ENCODE measurements at regions not wholly inside any gene's neighbourhood (a gene's known extent, or its start where the extent isn't known, plus 50 kb on each side); places are given as distances from the start of the nearest gene placed in this dataset.
"Not testable (repeated sequence)": the region's sequence is repeated elsewhere in the genome, so short reads cannot be mapped to it uniquely, and the experiment has no call there.

GRCh38 chr4:160347197-160347596 is 1244.3 kb downstream of the RAPGEF2 start:
- no peak for DNase-seq (ENCODE audit: low read depth)

GRCh38 chr4:160350944-160351343 is 1248.1 kb downstream of the RAPGEF2 start:
- no peak for DNase-seq (ENCODE audit: low read depth)

GRCh38 chr4:160352637-160353036 is 1249.8 kb downstream of the RAPGEF2 start:
- no peak for DNase-seq (ENCODE audit: low read depth)

DNA sequence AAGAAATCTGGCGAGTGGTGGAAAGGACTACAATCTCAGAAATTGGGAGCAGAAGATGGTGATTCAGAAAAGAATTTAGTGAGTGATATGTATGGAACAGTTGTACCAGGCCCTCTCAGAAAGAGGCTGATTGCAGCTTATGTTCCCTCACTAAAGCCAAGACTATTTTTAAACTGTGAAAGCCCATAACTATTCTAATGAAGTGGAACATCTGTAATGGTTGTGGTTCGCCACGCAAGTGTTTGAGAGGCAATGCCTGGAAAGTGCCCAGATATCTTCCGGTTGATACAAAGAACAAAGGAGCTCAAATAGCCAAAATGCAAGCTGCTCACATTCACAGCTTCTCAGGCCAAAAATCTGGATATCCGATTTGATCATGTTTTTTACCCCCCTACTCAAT is 1250.7 kb downstream of the RAPGEF2 start:
- peak; percentile 1 for DNase-seq (ENCODE audit: low read depth)

- no peak for DNase-seq (ENCODE audit: low read depth)
Measured at GRCh38 chr4:160362478-160362877, 1259.6 kb downstream of the RAPGEF2 start.

DNA sequence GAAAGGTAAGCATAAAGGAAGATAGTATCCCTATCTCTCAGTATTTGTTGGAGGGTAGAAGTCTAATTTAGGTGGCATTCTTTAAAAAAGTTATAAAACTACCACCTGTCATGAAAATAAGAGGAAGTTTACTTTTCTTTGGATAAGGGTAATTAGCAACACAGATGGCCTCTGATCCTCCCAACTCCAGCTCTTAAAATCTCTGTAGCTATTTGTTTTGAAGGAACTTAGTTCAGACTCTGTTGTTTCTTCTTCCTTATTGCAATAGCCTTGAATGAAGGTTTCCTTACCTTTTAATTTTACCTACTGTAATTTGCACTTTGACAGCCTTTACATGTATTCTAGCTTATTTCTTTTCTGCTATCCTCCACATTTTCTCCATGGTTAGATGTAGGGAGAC is 1261.3 kb downstream of the RAPGEF2 start:
- no peak for DNase-seq (ENCODE audit: low read depth)

- DNase-seq (ENCODE audit: low read depth): not testable (repeated sequence)
Measured at GRCh38 chr4:160364665-160365064, 1261.8 kb downstream of the RAPGEF2 start.

GRCh38 chr4:160365383-160365782 is 1262.5 kb downstream of the RAPGEF2 start:
- DNase-seq (ENCODE audit: low read depth): not testable (repeated sequence)

- peak; percentile 48 for DNase-seq (ENCODE audit: low read depth)
Measured at GRCh38 chr4:160370046-160370445, 1267.2 kb downstream of the RAPGEF2 start.

GRCh38 chr4:160371446-160371845 is 1268.6 kb downstream of the RAPGEF2 start:
- no peak for DNase-seq (ENCODE audit: low read depth)

DNA sequence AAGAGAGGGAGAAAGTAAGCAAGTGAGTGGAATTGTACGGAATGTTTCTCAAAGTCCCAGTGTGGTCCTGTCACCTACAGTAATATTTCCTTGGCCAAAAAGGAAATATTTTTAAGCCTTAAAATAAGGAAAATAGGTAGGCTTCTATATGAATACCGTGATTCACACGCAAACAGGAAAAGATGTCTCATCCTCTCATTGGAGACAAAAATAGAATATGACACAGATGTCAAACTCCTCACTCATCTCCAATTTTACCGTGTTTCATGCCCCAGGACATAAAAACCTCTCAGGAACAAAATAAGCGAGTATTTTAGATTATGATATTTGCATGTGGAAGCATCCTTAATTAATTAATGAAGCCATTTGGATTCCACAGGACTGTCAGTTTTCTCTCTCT is 1269.5 kb downstream of the RAPGEF2 start:
- DNase-seq (ENCODE audit: low read depth): no peak

DNA sequence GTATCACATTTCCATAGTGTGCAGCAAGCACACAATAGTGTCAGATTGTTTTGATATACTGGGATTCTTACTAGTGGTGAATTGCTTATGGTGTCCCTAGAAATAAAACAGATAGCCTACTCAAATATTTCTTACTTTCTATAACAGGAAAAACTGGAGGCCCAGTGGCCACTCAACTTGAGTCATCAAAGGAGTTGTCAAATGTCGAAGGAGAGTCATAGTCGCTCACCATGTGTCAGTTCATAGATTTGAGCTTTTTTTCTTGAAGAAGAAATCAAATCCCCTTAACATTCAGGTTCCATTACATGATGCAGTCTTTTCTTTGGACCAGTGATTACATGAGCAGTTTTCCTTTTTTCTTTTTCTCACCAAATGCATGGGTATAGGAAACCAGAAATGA is 1271.0 kb downstream of the RAPGEF2 start:
- no peak for DNase-seq (ENCODE audit: low read depth)

- peak; percentile 3 for DNase-seq (ENCODE audit: low read depth)
Measured at GRCh38 chr4:160375772-160376452, 1273.0 kb downstream of the RAPGEF2 start.

- no peak for DNase-seq (ENCODE audit: low read depth)
Measured at GRCh38 chr4:160386846-160387245, 1284.0 kb downstream of the RAPGEF2 start.

GRCh38 chr4:160399826-160400225 is 1296.9 kb downstream of the RAPGEF2 start:
- no peak for DNase-seq (ENCODE audit: low read depth)

GRCh38 chr4:160403081-160403480 is 1300.2 kb downstream of the RAPGEF2 start:
- no peak for DNase-seq (ENCODE audit: low read depth)

GRCh38 chr4:160406263-160406825 is 1303.5 kb downstream of the RAPGEF2 start:
- no peak for DNase-seq (ENCODE audit: low read depth)

DNA sequence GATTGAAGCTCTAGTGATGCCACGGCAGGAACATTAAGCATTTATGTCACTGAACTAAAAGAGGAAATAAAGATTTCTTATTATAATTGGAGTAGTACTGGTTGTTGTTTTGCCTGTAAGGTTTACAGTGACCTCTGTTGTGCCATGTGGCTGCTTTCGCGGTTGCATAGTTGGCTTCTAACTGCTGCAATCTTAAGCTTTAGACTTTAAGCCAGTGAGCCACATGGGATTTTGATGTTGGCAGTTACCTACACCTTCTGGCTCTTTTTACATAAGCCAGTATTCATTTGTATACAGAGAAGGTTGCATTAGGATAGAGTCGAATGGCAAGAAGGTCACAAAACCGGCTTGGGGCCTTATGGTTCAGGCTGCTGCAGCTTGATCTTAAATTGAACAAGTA is 1311.6 kb downstream of the RAPGEF2 start:
- no peak for DNase-seq (ENCODE audit: low read depth)

DNA sequence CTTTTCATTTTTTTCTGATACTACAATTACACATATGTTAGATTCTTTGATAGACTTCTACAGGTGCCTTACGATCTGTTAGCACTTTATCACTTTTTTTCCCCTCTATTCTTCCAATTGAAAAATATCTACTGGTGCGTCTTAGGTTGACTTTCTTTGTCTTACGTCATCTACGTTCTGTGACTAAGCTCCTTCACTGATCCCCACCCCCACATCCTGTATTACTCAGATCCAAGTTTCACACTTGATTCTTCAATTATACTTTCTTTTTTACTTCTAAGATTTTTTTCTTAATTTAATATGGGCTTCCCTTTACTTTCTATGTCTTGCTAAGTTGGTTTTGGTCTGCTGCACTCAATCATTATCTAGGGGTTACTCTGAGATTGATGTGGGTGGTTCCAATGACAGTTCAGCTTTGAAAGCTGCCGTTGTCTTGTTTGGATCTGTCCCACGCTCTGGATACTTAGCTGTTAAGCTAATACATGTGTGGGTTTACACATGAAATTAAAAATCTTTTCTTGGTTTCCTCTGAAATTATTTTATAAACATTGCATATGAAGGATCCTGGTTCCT is 1321.1 kb downstream of the RAPGEF2 start:
- DNase-seq (ENCODE audit: low read depth): peak; percentile 5

DNA sequence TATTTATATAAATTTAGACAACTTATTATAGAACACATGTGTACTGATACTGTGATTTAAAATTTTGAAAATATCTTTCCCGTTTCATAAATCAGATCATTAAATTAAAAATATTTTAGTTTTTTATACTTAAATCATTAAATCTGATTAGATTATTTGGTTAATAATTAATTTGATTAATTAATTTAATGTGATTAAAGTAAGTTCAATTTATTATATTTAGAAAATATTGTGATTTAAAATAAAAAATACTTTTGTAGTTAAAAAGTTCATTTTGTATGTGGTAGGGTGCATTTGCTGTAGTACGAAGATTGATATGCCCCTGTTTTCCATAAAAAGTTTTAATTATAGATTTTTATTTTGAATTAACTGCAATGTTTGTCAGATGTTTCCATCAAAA is 1323.4 kb downstream of the RAPGEF2 start:
- DNase-seq (ENCODE audit: low read depth): no peak

DNA sequence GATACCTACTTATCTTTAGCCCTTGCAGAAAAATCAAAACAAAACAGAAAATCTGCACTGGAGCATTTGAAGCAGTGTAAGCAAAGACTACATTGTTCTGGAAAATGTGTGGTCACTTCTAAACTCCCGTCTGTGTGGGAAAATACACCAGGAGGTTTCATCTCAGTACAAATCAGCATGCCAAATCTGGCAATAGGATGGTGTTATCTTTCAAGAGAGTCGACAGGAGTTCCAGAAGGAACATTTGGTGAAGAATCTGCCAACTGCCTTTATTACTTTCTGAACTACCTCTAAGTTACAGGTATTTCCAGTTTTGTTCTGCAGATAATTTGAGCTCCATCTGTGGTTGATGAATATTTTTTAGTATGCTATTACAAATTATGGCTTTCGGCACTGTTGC is 1348.0 kb downstream of the RAPGEF2 start:
- no peak for DNase-seq (ENCODE audit: low read depth)

DNA sequence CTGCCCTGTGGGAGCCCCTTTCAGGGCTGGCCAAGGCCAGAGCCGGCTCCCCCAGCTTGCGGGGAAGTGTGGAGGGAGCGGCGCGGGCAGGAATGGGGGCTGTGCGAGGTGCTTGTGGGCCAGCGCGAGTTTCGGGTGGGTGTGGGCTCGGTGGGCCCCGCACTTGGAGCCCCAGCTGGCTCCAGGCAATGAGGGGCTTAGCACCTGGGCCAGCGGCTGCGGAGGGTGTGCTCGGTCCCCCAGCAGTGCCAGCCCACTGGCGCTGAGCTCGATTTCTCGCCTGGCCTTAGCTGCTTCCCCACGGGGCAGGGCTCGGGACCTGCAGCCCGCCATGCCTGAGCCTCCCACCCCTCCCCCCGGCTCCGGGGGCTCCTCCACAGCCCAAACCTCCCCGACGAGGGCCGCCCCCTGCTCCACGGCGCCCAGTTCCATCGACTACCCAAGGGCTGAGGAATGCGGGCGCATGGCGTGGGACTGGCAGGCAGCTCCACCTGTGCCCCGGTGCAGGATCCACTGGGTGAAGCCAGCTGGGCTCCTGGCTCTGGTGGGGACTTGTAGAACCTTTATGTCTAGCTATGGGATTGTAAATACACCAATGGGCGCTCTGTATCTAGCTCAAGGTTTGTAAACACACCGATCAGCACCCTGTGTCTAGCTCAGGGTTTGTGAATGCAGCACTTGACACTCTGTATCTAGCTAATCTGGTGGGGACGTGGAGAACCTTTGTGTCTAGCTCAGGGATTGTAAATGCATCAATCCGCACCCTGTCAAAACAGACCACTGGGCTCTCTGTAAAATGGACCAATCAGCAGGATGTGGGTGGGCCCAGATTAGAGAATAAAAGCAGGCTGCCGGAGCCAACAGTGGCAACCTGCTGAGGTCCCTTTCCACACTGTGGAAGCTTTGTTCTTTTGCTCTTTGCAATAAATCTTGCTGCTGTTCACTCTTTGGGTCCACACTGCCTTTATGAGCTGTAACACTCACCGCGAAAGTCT is 1379.1 kb downstream of the RAPGEF2 start:
- not testable (repeated sequence) for DNase-seq (ENCODE audit: low read depth)
